Astrocyte (in vitro differentiated cells and primary cell): ENCODE measurements at regions not wholly inside any gene's neighbourhood (a gene's known extent, or its start where the extent isn't known, plus 50 kb on each side); places are given as distances from the start of the nearest gene placed in this dataset.

Experiments used
- CTCF ChIP-seq: IDR thresholded peaks from 2 replicates; pipeline ENCODE4 v1.5.1; 2011; ENCODE audit warnings: low read depth, mild to moderate bottlenecking, inconsistent platforms, low read length, moderate library complexity; ENCODE audit not compliant: insufficient read depth
- EZH2 ChIP-seq: IDR thresholded peaks from 2 replicates; pipeline ENCODE4 v1.6.1; 2012; ENCODE audit warnings: mild to moderate bottlenecking, low read length, inconsistent platforms; ENCODE audit not compliant: insufficient read depth

GRCh38 chr7:98565103-98565502 is 52.0 kb upstream of the NPTX2 start:
- TF ChIP-seq CTCF (no peak), EZH2 (no peak)
